HepG2 (cell line): ENCODE measurements at regions not wholly inside any gene's neighbourhood (a gene's known extent, or its start where the extent isn't known, plus 50 kb on each side); places are given as distances from the start of the nearest gene placed in this dataset.

Experiments used
- ATAC-seq: fragments of 200-7000 bp; cut with Tn5 transposase; 3 replicates; pipeline ENCODE4 v1.9.1; 2020; ENCODE audit warnings: mild to moderate bottlenecking, moderate library complexity
- BruUV-seq: library from RNA; stranded (reverse); fragments of 400-500 nt; replicated peaks from 2 replicates; lab custom pipeline; 2021; lab: Mats Ljungman, UMichigan
- CTCF ChIA-PET: fragments of 300-600 bp; formaldehyde crosslinking; extraction: SDS; loops from one replicate; lab custom pipeline; 2021; ENCODE audit warnings: low total read pairs, inconsistent platforms, low intra/inter-chr PET ratio; lab: Yijun Ruan, JAX
- POLR2A ChIA-PET: fragments of 350-600 bp; sonication (Branson Sonifier 250); formaldehyde crosslinking; loops from one replicate; lab custom pipeline; 2020; ENCODE audit warnings: antibody characterized with exemption, inconsistent platforms; lab: Yijun Ruan, JAX
- DNase-seq: peaks from one replicate; pipeline ENCODE4 v3.0.0-alpha.2; 2015; ENCODE audit warnings: low spot score
- FAIRE-seq: peaks from 3 replicates; lab custom pipeline; 2011; peaks lifted over from hg19 to GRCh38; lab: Jason Lieb, UNC
- H2AFZ ChIP-seq: one replicate; pipeline ENCODE4 v1.6.1; 2011; ENCODE audit warnings: low read length, inconsistent platforms
- H3K27ac ChIP-seq: fragments of 300-600 bp; 3 replicates; pipeline ENCODE4 v1.8.0; 2011; ENCODE audit warnings: mixed run types, mild to moderate bottlenecking, mixed read lengths, low read length, inconsistent platforms; ENCODE audit not compliant: insufficient read depth; ENCODE audit errors: extremely low read length
- H3K27me3 ChIP-seq, 2 experiments: fragments of 200-600 bp in 1 of 2; 2 replicates in 1 of 2; 3 replicates in 1 of 2; pipeline versions ENCODE4 v1.6.0 to v1.8.0; 2011; ENCODE audit warnings: low read length in 2 of 2, mild to moderate bottlenecking in 2 of 2, moderate library complexity in 2 of 2, inconsistent platforms in 1 of 2; ENCODE audit not compliant: insufficient read depth in 2 of 2, control insufficient read depth in 1 of 2
- H3K36me3 ChIP-seq, 2 experiments: fragments of 200-600 bp in 1 of 2; replicated peaks in 1 of 2; 2 replicates in 1 of 2; 3 replicates in 1 of 2; pipeline versions ENCODE4 v1.5.1 to v1.8.0; 2011; ENCODE audit warnings: low read length in 2 of 2, inconsistent platforms in 1 of 2; ENCODE audit not compliant: insufficient read depth in 2 of 2, control insufficient read depth in 1 of 2
- H3K4me1 ChIP-seq: 2 replicates; pipeline ENCODE4 v1.5.1; 2012; ENCODE audit warnings: low read length, inconsistent platforms; ENCODE audit not compliant: insufficient read depth
- H3K4me2 ChIP-seq: 2 replicates; pipeline ENCODE4 v1.6.0; 2011; ENCODE audit warnings: low read depth, low read length, inconsistent platforms
- H3K4me3 ChIP-seq, 3 experiments: fragments of 200-600 bp in 1 of 3; sonication (generic), shearing (Covaris generic) in 1 of 3; replicated peaks in 1 of 3; 2 replicates each; pipeline ENCODE4 v1.5.1; 2011 to 2016; ENCODE audit warnings: low read length in 3 of 3, inconsistent platforms in 2 of 3, low read depth in 2 of 3, mild to moderate bottlenecking in 2 of 3, control low read depth in 1 of 3, mixed read lengths in 1 of 3; ENCODE audit not compliant: insufficient read depth in 1 of 3
- H3K79me2 ChIP-seq: one replicate; pipeline ENCODE4 v1.6.1; 2011; ENCODE audit warnings: low read length, inconsistent platforms; ENCODE audit not compliant: insufficient read depth
- H3K9ac ChIP-seq: 2 replicates; pipeline ENCODE4 v1.6.0; 2011; ENCODE audit warnings: mild to moderate bottlenecking, low read depth, low read length, inconsistent platforms; ENCODE audit not compliant: insufficient read depth
- H3K9me3 ChIP-seq: 2 replicates; pipeline ENCODE4 v1.5.1; 2012; ENCODE audit warnings: mild to moderate bottlenecking, low read length
- H4K20me1 ChIP-seq: 2 replicates; pipeline ENCODE4 v1.6.0; 2011; ENCODE audit warnings: inconsistent platforms, mild to moderate bottlenecking, low read length, moderate library complexity; ENCODE audit not compliant: insufficient read depth
- ATF7-NPFF ChIP-seq: sonication (generic); formaldehyde crosslinking; IDR thresholded peaks from 2 replicates; pipeline ENCODE4 v1.8.1; 2023; ENCODE audit warnings: mild to moderate bottlenecking, low read depth, missing genetic modification reagents, moderate library complexity
- BCL3 ChIP-seq: sonication (generic); formaldehyde crosslinking; IDR thresholded peaks from 2 replicates; pipeline ENCODE4 v1.5.1; 2020; ENCODE audit warnings: mild to moderate bottlenecking, missing genetic modification reagents, moderate library complexity
- CHCHD3 ChIP-seq: sonication (generic); formaldehyde crosslinking; IDR thresholded peaks from 2 replicates; pipeline ENCODE4 v1.8.0; 2022; ENCODE audit warnings: mild to moderate bottlenecking, missing genetic modification reagents, moderate library complexity
- DR1 ChIP-seq: sonication (generic); formaldehyde crosslinking; IDR thresholded peaks from 2 replicates; pipeline ENCODE4 v1.8.0; 2021; ENCODE audit warnings: mild to moderate bottlenecking, missing genetic modification reagents, inconsistent platforms
- FUBP1 ChIP-seq: sonication (generic); formaldehyde crosslinking; IDR thresholded peaks from 2 replicates; pipeline ENCODE4 v1.5.1; 2020; ENCODE audit warnings: missing genetic modification reagents, mild to moderate bottlenecking, borderline replicate concordance
- GFI1 ChIP-seq: sonication (generic); formaldehyde crosslinking; IDR thresholded peaks from 2 replicates; pipeline ENCODE4 v1.5.0; 2020; ENCODE audit warnings: missing genetic modification reagents, mild to moderate bottlenecking, borderline replicate concordance
- KLF13 ChIP-seq: sonication (generic); formaldehyde crosslinking; IDR thresholded peaks from 2 replicates; pipeline ENCODE4 v1.4.0; 2020; ENCODE audit warnings: mild to moderate bottlenecking, missing genetic modification reagents
- NR2F2 ChIP-seq: IDR thresholded peaks from 2 replicates; pipeline ENCODE4 v1.6.1; 2012; ENCODE audit warnings: low read depth, inconsistent platforms, borderline replicate concordance
- ZNF101 ChIP-seq: sonication (generic); formaldehyde crosslinking; IDR thresholded peaks from 2 replicates; pipeline ENCODE4 v1.4.0; 2020; ENCODE audit warnings: mild to moderate bottlenecking, low read depth, missing genetic modification reagents, borderline replicate concordance
- ZNF263 ChIP-seq: sonication (generic); formaldehyde crosslinking; IDR thresholded peaks from 2 replicates; pipeline ENCODE4 v1.4.0; 2020; ENCODE audit warnings: missing genetic modification reagents
- ZNF276 ChIP-seq: sonication (generic); formaldehyde crosslinking; IDR thresholded peaks from 2 replicates; pipeline ENCODE4 v1.4.0; 2020; ENCODE audit warnings: mild to moderate bottlenecking, low read depth, missing genetic modification reagents
- ZNF337 ChIP-seq: sonication (generic); formaldehyde crosslinking; IDR thresholded peaks from 2 replicates; pipeline ENCODE4 v1.5.1; 2020; ENCODE audit warnings: missing genetic modification reagents, low read depth, mild to moderate bottlenecking, borderline replicate concordance
- ZNF362 ChIP-seq: sonication (generic); formaldehyde crosslinking; IDR thresholded peaks from 2 replicates; pipeline ENCODE4 v1.4.0; 2020; ENCODE audit warnings: missing genetic modification reagents, mild to moderate bottlenecking, borderline replicate concordance
- ZNF550 ChIP-seq: sonication (generic); formaldehyde crosslinking; IDR thresholded peaks from 2 replicates; pipeline ENCODE4 v1.4.0; 2020; ENCODE audit warnings: mild to moderate bottlenecking, missing genetic modification reagents, borderline replicate concordance
- ZNF567 ChIP-seq: sonication (generic); formaldehyde crosslinking; IDR thresholded peaks from 2 replicates; pipeline ENCODE4 v1.8.1; 2023; ENCODE audit warnings: mild to moderate bottlenecking, missing genetic modification reagents, borderline replicate concordance
- ZNF570 ChIP-seq: sonication (generic); formaldehyde crosslinking; IDR thresholded peaks from 2 replicates; pipeline ENCODE4 v1.4.0; 2020; ENCODE audit warnings: mild to moderate bottlenecking, missing genetic modification reagents, borderline replicate concordance
- ZNF580 ChIP-seq: IDR thresholded peaks from 2 replicates; pipeline ENCODE4 v1.6.1; 2016; ENCODE audit warnings: low read depth, borderline replicate concordance
- ZNF891 ChIP-seq: sonication (generic); formaldehyde crosslinking; IDR thresholded peaks from 2 replicates; pipeline ENCODE4 v1.5.0; 2020; ENCODE audit warnings: mild to moderate bottlenecking, missing genetic modification reagents
- WGBS: methylation state at CpG from one replicate; pipeline ENCODE4 v1.1.6; 2017; ENCODE audit warnings: low lambda C conversion rate; 5-methylcytosine and 5-hydroxymethylcytosine counted together
- in situ Hi-C: cut with HindIII; loops from 2 replicates; pipeline ENCODE4 v1.10.0; 2017; ENCODE audit warnings: low pct_unique_long_range_greater_than_20kb; ENCODE audit not compliant: extremely low pct_ligation_motif_present
- intact Hi-C: fragments of 100-400 bp; cut with micrococcal nuclease; formaldehyde crosslinking; loops from one replicate; pipeline ENCODE4 v1.10.0; 2022; ENCODE audit not compliant: unreplicated experiment

- H2AFZ ChIP-seq = no peak overlapping the region
- intact Hi-C loops = loop anchor here (10.0 kb wide), 1 partner anchor 66 kb away; no protein-coding TSS in a partner anchor
- H3K27me3 ChIP-seq = peaks cover 4% of the 10 kb centered on the region in 2 experiments; a peak in 3 of 5 replicates
- FAIRE-seq (no peak), DNase-seq (no peak), ATAC-seq (no peak)
- TF ChIP-seq ATF7-NPFF (CRISPR knock-in tag) = no peak
- no peak for TF ChIP-seq NR2F2
- no peak for TF ChIP-seq ZNF570 (CRISPR knock-in tag)
- TF ChIP-seq ZNF567 (CRISPR knock-in tag) = no peak
- no peak for TF ChIP-seq DR1
- TF ChIP-seq ZNF550 (CRISPR knock-in tag) = no peak
- no peak for TF ChIP-seq ZNF337 (CRISPR knock-in tag)
- TF ChIP-seq FUBP1 (CRISPR knock-in tag) = no peak
- TF ChIP-seq GFI1 (CRISPR knock-in tag) = no peak
- TF ChIP-seq ZNF891 (CRISPR knock-in tag) = no peak
- no peak for TF ChIP-seq ZNF276
- TF ChIP-seq BCL3 (CRISPR knock-in tag) = no peak
- no peak for TF ChIP-seq KLF13 (CRISPR knock-in tag)
- no peak for TF ChIP-seq ZNF101
- TF ChIP-seq ZNF263 (CRISPR knock-in tag) = no peak
- TF ChIP-seq ZNF362 (CRISPR knock-in tag) = no peak
- TF ChIP-seq ZNF580 (CRISPR knock-in tag) = no peak
- no peak for TF ChIP-seq CHCHD3 (CRISPR knock-in tag)
- no peaks in the 10 kb centered on the region for H4K20me1 ChIP-seq
- CTCF ChIA-PET = no interaction called here
- no peaks in the 10 kb centered on the region for H3K79me2 ChIP-seq
- H3K9ac ChIP-seq = no peak overlapping the region
- POLR2A ChIA-PET = no interaction called here
- H3K4me3 ChIP-seq = no peak overlapping the region
- no peaks in the 10 kb centered on the region for H3K36me3 ChIP-seq
- H3K4me1 ChIP-seq = no peaks in the 10 kb centered on the region
- no peaks in the 10 kb centered on the region for H3K9me3 ChIP-seq
- H3K4me2 ChIP-seq = no peak overlapping the region
- in situ Hi-C loops = no loop called here
- no peak overlapping the region for H3K27ac ChIP-seq
- 0% methylated on average over 1 of the region's 1 CpG for WGBS
- BruUV-seq = no TSS peak
Measured at GRCh38 chr3:107921038-107921437, 169.8 kb downstream of the CD47 start.
